ENCODE measurements at regions not wholly inside any gene's neighbourhood (a gene's known extent, or its start where the extent isn't known, plus 50 kb on each side); places are given as distances from the start of the nearest gene placed in this dataset.

- H3K27ac ChIP-seq (ENCODE audit: low read depth in 1 of 2, low read length in 2 of 2) = no peak overlapping the region
- no peaks in the 10 kb centered on the region for H3K36me3 ChIP-seq (replicated peaks in 1 of 2; ENCODE audit: control insufficient read depth in 1 of 2, insufficient read depth in 2 of 2, low read length in 2 of 2)
- H3K36me3 Mint-ChIP-seq = no peaks in the 10 kb centered on the region
- no peak for DNase-seq
- H3K79me2 ChIP-seq (ENCODE audit: insufficient read depth, low read length) = no peaks in the 10 kb centered on the region
- H3K4me1 Mint-ChIP-seq = no peaks in the 10 kb centered on the region
- H3K4me3 ChIP-seq (replicated peaks in 1 of 3; ENCODE audit: low read depth in 2 of 3, low read length in 3 of 3) = no peak overlapping the region
- no peaks in the 10 kb centered on the region for H3K27me3 ChIP-seq (ENCODE audit: control insufficient read depth in 2 of 2, insufficient read depth in 2 of 2, low read length in 2 of 2)
- peaks cover 0 to 5% (median 1%) of the 10 kb centered on the region in 7 donors for H3K9me3 Mint-ChIP-seq
- no peak overlapping the region for H3K4me2 ChIP-seq (replicated peaks; ENCODE audit: extremely low read depth, low read length, poor library complexity, severe bottlenecking)
- H3K4me1 ChIP-seq (ENCODE audit: control insufficient read depth in 1 of 2, insufficient read depth in 2 of 2, low read length in 2 of 2) = no peaks in the 10 kb centered on the region
- H3K27ac Mint-ChIP-seq = no peak overlapping the region
- H3K4me3 Mint-ChIP-seq = no peak overlapping the region
- TF ChIP-seq CTCF (IDR thresholded peaks at IDR 0.05) = no peak
- H3K9ac ChIP-seq (ENCODE audit: insufficient read depth, low read length, poor library complexity, severe bottlenecking) = no peak overlapping the region
- H2AFZ ChIP-seq (ENCODE audit: insufficient read depth, low read depth, low read length, poor library complexity, severe bottlenecking) = no peak overlapping the region
- H3K27me3 Mint-ChIP-seq (ENCODE audit: low read depth in 3 of 3) = peaks cover 1 to 2% (median 2%) of the 10 kb centered on the region in 3 donors
- intact Hi-C loops (cut with micrococcal nuclease) = no loop called here
- no peaks in the 10 kb centered on the region for H3K9me3 ChIP-seq (replicated peaks in 1 of 2; ENCODE audit: control insufficient read depth in 1 of 2, insufficient read depth in 1 of 2, low read length in 2 of 2)
- H4K20me1 ChIP-seq (ENCODE audit: insufficient read depth, low read length) = no peaks in the 10 kb centered on the region
Observed at GRCh38 chr1:80645621-80646020, 1155.1 kb upstream of the ADGRL2 start.

GRCh38 chr1:80640978-80641377, 1159.8 kb upstream of the ADGRL2 start:
- Histone ChIP-seq H4K20me1 (ENCODE audit: insufficient read depth, low read length) (no peaks in the 10 kb centered on the region), H3K27me3 (ENCODE audit: control insufficient read depth in 2 of 2, insufficient read depth in 2 of 2, low read length in 2 of 2) (no peaks in the 10 kb centered on the region), H3K4me1 (ENCODE audit: control insufficient read depth in 1 of 2, insufficient read depth in 2 of 2, low read length in 2 of 2) (no peaks in the 10 kb centered on the region), H3K4me3 (replicated peaks in 1 of 3; ENCODE audit: low read depth in 2 of 3, low read length in 3 of 3) (no peak overlapping the region), H3K36me3 (replicated peaks in 1 of 2; ENCODE audit: control insufficient read depth in 1 of 2, insufficient read depth in 2 of 2, low read length in 2 of 2) (no peaks in the 10 kb centered on the region), H3K79me2 (ENCODE audit: insufficient read depth, low read length) (no peaks in the 10 kb centered on the region), H3K4me2 (replicated peaks; ENCODE audit: extremely low read depth, low read length, poor library complexity, severe bottlenecking) (no peak overlapping the region), H2AFZ (ENCODE audit: insufficient read depth, low read depth, low read length, poor library complexity, severe bottlenecking) (no peak overlapping the region), H3K9me3 (replicated peaks in 1 of 2; ENCODE audit: control insufficient read depth in 1 of 2, insufficient read depth in 1 of 2, low read length in 2 of 2) (peaks cover 5 to 10% of the 10 kb centered on the region in 2 donors), H3K27ac (ENCODE audit: low read depth in 1 of 2, low read length in 2 of 2) (no peak overlapping the region), H3K9ac (ENCODE audit: insufficient read depth, low read length, poor library complexity, severe bottlenecking) (no peak overlapping the region)
- TF ChIP-seq CTCF (IDR thresholded peaks at IDR 0.05) = no peak
- Mint-ChIP-seq H3K36me3 (no peaks in the 10 kb centered on the region), H3K27me3 (ENCODE audit: low read depth in 3 of 3) (peaks cover 0 to 4% (median 2%) of the 10 kb centered on the region in 3 donors), H3K27ac (no peak overlapping the region), H3K9me3 (peaks cover 0 to 11% (median 5%) of the 10 kb centered on the region in 7 donors), H3K4me3 (no peak overlapping the region), H3K4me1 (peaks cover 4% of the 10 kb centered on the region)
- no peak for DNase-seq
- WGBS (ENCODE audit: insufficient coverage) = no CpG with 5 or more reads among the region's 3 CpGs
- intact Hi-C loops (cut with micrococcal nuclease) = no loop called here
